ENCODE measurements at regions not wholly inside any gene's neighbourhood (a gene's known extent, or its start where the extent isn't known, plus 50 kb on each side); places are given as distances from the start of the nearest gene placed in this dataset.

- no peak for DNase-seq
Measured at GRCh38 chr14:94921882-94922585, 152.1 kb upstream of the GSC start.

- DNase-seq, result no peak
Measured at GRCh38 chr14:94921456-94921855, 151.5 kb upstream of the GSC start.

GRCh38 chr14:94919896-94920295 lies 150.0 kb upstream of the GSC start:
- no peak for DNase-seq

- DNase-seq, result no peak
Measured at GRCh38 chr14:94918896-94919295, 149.0 kb upstream of the GSC start.

GRCh38 chr14:94917041-94917600 lies 147.2 kb upstream of the GSC start:
- no peak for DNase-seq

GRCh38 chr14:94914191-94914590 lies 144.3 kb upstream of the GSC start:
- no peak for DNase-seq

GRCh38 chr14:94907626-94908261 lies 137.8 kb upstream of the GSC start:
- DNase-seq, result no peak

- DNase-seq, result no peak
Measured at GRCh38 chr14:94906991-94907587, 137.2 kb upstream of the GSC start.

GRCh38 chr14:94906577-94906976 lies 136.7 kb upstream of the GSC start:
- no peak for DNase-seq

- DNase-seq, result no peak
Measured at GRCh38 chr14:94904636-94905035, 134.7 kb upstream of the GSC start.

GRCh38 chr14:94903883-94904282 lies 134.0 kb upstream of the GSC start:
- no peak for DNase-seq

- no peak for DNase-seq
Measured at GRCh38 chr14:94903338-94903737, 133.4 kb upstream of the GSC start.

GRCh38 chr14:94897561-94897960 lies 127.6 kb upstream of the GSC start:
- no peak for DNase-seq

- no peak for DNase-seq
Measured at GRCh38 chr14:94897082-94897481, 127.2 kb upstream of the GSC start.

- no peak for DNase-seq
Measured at GRCh38 chr14:94893411-94894160, 123.7 kb upstream of the GSC start.

- no peak for DNase-seq
Measured at GRCh38 chr14:94890785-94891184, 120.9 kb upstream of the GSC start.

GRCh38 chr14:94889520-94890312 lies 119.8 kb upstream of the GSC start:
- no peak for DNase-seq

- no peak for DNase-seq
Measured at GRCh38 chr14:94888121-94888520, 118.2 kb upstream of the GSC start.

- no peak for DNase-seq
Measured at GRCh38 chr14:94887591-94887990, 117.7 kb upstream of the GSC start.

- DNase-seq, result no peak
Measured at GRCh38 chr14:94886931-94887330, 117.0 kb upstream of the GSC start.

- DNase-seq, result no peak
Measured at GRCh38 chr14:94885481-94886155, 115.7 kb upstream of the GSC start.

All from inflammatory macrophage treated with lipopolysaccharide for 4 hours (primary cell).